Prostate gland (tissue), 2 donors: ENCODE measurements at regions not wholly inside any gene's neighbourhood (a gene's known extent, or its start where the extent isn't known, plus 50 kb on each side); places are given as distances from the start of the nearest gene placed in this dataset.

Source experiments
- POLR2AphosphoS5 ChIP-seq: sonication (generic); formaldehyde crosslinking; IDR thresholded peaks from one replicate; pipeline ENCODE4 v1.6.1; 2017; ENCODE audit warnings: antibody characterized with exemption
- TF ChIP-seq, protein P1 (sequence below), 4 experiments: fragments of 200-600 bp in 2 of 4; fragments of 450-650 bp in 2 of 4; sonication (generic) in 2 of 4; IDR thresholded peaks; 1 replicate in 3 of 4; 2 replicates in 1 of 4; pipeline ENCODE4 v1.5.1; 2016 to 2019; ENCODE audit warnings: antibody characterized with exemption in 4 of 4, mild to moderate bottlenecking in 2 of 4, moderate library complexity in 2 of 4

GRCh38 chr6:14645221-14645620 lies 527.6 kb downstream of the CD83 start:
- TF ChIP-seq, protein P1, sequence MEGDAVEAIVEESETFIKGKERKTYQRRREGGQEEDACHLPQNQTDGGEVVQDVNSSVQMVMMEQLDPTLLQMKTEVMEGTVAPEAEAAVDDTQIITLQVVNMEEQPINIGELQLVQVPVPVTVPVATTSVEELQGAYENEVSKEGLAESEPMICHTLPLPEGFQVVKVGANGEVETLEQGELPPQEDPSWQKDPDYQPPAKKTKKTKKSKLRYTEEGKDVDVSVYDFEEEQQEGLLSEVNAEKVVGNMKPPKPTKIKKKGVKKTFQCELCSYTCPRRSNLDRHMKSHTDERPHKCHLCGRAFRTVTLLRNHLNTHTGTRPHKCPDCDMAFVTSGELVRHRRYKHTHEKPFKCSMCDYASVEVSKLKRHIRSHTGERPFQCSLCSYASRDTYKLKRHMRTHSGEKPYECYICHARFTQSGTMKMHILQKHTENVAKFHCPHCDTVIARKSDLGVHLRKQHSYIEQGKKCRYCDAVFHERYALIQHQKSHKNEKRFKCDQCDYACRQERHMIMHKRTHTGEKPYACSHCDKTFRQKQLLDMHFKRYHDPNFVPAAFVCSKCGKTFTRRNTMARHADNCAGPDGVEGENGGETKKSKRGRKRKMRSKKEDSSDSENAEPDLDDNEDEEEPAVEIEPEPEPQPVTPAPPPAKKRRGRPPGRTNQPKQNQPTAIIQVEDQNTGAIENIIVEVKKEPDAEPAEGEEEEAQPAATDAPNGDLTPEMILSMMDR (IDR thresholded peaks at IDR 0.05): no peak
- TF ChIP-seq POLR2AphosphoS5: no peak
